ENCODE measurements at regions not wholly inside any gene's neighbourhood (a gene's known extent, or its start where the extent isn't known, plus 50 kb on each side); places are given as distances from the start of the nearest gene placed in this dataset.
"Not testable (repeated sequence)": the region's sequence is repeated elsewhere in the genome, so short reads cannot be mapped to it uniquely, and the experiment has no call there.

DNA sequence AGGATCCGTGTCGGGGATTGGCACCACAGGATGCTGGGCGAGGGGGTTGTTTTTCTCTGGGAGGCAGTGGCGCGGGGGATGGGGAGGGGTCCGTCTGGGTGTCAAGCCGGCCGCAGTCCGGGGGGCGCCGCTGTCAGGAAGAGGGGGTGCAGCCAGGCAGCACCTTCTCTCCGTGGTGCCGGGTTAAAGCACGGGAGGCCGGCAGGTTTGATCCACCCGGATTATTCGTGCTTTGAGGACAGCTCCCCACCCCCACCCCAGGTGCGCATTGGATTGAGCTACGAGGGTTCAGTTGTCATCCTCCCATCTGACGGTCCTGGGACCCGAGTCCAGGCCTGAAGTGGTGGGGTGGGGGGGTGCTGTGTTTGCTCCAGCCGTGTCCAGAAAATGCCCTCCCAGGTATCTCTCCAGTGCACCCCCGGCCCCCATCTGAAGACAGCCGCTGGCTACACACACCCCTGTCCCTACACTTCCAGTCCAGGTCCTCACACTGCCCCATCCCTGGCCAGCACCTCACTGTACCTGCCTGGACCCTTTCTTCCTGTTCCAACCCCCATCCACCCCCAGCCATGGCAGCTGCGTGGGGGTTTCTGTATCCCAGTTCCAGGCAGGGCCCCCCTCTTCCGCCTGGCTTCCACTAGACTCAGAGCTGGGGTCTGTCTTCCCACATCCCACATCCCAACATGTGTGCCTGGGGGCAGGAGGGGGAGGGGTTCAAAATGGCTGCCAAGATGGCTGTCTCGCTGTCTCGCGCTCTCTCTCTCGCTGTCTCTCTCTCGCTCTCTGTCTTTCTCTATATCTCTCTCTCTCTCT lies 114.0 kb downstream of the CRLF3 start:
- peak overlapping the region; percentile 94 for H3K9ac ChIP-seq
- H3K36me3 ChIP-seq, H3K9me3 ChIP-seq: not testable (repeated sequence)
- peak overlapping the region; percentile 89 for H3K4me3 ChIP-seq
- H3K4me1 ChIP-seq = peaks cover 70% of the 10 kb centered on the region
- H3K27ac ChIP-seq = peak overlapping the region; percentile 93
- H3K27me3 ChIP-seq = peaks cover 14% of the 10 kb centered on the region
- peak overlapping the region; percentile 94 for H3K4me2 ChIP-seq
- H4K20me1 ChIP-seq = peaks cover 55% of the 10 kb centered on the region

DNA sequence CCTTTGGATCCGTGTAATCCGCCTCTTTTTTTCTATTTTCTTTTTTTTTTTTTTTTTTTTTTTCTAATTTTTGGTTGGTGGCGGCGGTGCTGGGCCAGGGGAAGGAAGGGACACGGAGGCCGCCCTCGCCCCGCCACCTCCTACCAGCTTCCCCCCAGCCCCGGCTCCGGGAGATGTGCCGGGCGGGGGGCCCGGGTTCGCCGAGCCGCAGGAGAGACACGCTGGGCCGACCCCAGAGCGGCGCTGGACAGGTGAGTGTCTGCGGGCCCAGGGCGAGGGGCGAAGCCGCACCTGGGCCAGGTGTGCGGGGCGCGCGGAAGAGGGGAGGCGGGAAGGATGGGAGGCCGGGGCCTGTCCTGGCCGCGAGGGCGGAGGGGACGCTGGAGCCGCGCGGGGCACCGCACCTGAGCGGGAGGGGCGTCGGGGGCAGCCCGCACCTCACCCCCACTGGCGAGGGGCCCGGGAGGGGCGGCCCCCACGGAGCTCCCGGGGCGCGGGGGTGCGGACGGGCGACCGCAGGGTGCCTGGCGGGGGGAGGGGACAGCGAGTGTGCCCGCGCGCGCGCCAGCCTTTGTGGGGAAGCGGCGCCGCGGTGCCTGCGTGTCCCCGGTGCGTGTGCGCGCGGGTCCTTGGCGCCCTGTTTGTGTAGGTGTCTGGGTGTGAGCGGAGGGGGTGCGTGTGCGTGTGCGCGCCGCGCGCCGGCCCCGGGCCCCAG lies 114.8 kb downstream of the CRLF3 start:
- peak overlapping the region; percentile 93 for H3K27ac ChIP-seq

DNA sequence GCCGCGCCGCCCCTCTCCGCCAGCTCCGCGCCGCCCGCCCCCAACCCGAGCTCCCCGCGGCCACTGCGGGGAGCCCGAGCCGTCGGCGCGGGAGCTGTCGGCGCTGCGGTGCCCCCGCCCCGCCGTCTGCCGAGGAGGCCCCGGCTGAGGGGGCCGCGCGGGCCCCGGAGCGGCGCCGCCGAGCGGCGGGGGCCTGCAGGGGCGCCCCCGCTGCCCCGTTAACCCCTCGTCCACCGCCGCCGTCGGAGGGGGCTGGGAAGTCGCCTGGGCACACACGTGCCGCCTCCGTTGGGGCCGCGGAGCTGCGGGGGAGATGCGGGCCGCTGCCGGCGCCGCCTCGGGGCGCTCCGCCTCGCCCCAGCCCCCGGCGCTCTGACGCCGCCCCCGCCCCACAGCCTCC lies 115.4 kb downstream of the CRLF3 start:
- Histone ChIP-seq H3K4me1 (peaks cover 63% of the 10 kb centered on the region), H3K27me3 (peaks cover 18% of the 10 kb centered on the region), H3K4me3 (peak overlapping the region; percentile 89), H3K9ac (peak overlapping the region; percentile 94), H3K27ac (peak overlapping the region; percentile 93), H4K20me1 (peaks cover 41% of the 10 kb centered on the region), H3K4me2 (peak overlapping the region; percentile 96; the same call in 1 of the 2 replicates)
- H3K9me3 ChIP-seq, H3K36me3 ChIP-seq: not testable (repeated sequence)

More for the DNA sequence above, 114.8 kb downstream of the CRLF3 start:
- Histone ChIP-seq H3K27me3 (peaks cover 18% of the 10 kb centered on the region), H3K4me1 (peaks cover 69% of the 10 kb centered on the region), H4K20me1 (peaks cover 47% of the 10 kb centered on the region), H3K4me3 (peak overlapping the region; percentile 89), H3K4me2 (peak overlapping the region; percentile 94), H3K9ac (peak overlapping the region; percentile 94)
- not testable (repeated sequence) for H3K36me3 ChIP-seq, H3K9me3 ChIP-seq

DNA sequence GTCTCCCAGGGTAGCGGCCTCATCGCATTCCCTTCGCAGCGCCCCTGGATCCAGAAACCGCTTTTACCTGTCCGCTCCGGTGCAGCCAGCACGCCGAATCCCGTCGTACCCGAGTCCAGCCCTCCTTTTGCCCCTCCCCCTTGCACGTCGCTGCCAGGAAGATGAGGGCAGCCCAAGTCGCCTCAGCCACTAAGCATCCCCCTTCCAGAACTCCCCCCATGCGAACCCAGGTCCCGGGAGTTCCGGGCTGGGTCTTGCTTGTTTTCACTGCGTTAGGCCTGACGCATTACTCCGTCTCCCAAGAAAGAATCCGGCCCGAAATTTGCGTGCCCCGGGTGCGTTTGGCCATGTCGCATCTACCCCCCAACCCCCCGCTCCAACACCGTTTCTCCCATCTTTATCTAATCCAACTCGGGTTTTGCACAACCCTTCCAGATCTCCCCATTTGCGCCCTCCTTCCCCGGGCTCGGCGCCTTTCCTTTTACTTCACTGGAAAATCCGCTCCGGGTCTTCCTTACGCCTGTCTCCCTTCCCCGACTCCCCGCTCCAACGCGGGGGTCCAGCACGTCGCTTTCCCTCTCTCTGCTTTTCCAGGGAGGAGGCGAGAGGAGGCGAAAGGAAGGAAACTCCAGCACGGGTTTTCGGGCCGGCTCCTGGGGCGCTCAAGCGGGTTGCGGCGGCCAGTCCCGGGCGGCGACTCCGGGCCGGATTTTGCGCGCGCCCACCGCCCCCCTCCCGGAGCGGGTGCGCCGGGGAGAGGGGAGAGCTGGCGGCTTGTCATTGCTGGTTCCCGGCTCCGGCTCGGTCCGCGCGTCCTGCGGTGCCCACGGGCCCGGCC lies 116.0 kb downstream of the CRLF3 start:
- H3K9me3 ChIP-seq, H3K36me3 ChIP-seq: not testable (repeated sequence)
- H4K20me1 ChIP-seq = peaks cover 35% of the 10 kb centered on the region
- H3K27me3 ChIP-seq = peaks cover 18% of the 10 kb centered on the region
- H3K4me2 ChIP-seq = peak overlapping the region; percentile 96
- peak overlapping the region; percentile 94 for H3K9ac ChIP-seq
- peaks cover 56% of the 10 kb centered on the region for H3K4me1 ChIP-seq
- H3K4me3 ChIP-seq = peak overlapping the region; percentile 89
- H3K27ac ChIP-seq = peak overlapping the region; percentile 93

DNA sequence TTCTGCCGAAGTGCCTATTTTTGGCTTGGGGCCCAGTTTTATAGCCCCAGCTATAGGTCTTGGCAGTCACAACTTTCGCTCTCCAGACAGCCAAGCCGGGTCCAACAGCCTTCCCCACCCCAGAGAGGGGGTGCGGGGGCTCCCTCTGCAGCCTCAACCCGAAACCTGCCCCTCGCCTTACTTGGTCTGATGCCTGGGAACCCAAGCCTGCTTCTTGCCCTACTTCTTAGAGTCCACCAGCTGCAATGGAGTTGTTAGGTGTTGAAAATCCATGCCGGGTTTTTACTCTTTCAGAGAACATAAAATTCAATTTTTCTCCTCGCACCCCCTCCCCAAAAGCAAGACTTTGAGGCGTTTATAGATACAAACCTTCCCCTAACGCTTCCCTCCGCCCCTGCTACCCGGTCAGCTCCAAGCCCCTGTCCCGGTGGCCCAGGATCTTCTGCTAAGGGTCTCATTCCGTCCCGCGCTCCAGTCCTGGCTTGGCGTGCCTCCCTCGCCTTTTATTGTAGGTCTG lies 116.7 kb downstream of the CRLF3 start:
- H3K4me3 ChIP-seq = peak overlapping the region; percentile 89
- H4K20me1 ChIP-seq = peaks cover 28% of the 10 kb centered on the region
- peaks cover 49% of the 10 kb centered on the region for H3K4me1 ChIP-seq
- peak overlapping the region; percentile 96 for H3K4me2 ChIP-seq
- H3K27me3 ChIP-seq = peaks cover 18% of the 10 kb centered on the region
- H3K9me3 ChIP-seq, H3K36me3 ChIP-seq: not testable (repeated sequence)
- peak overlapping the region; percentile 93 for H3K27ac ChIP-seq
- H3K9ac ChIP-seq = peak overlapping the region; percentile 94

DNA sequence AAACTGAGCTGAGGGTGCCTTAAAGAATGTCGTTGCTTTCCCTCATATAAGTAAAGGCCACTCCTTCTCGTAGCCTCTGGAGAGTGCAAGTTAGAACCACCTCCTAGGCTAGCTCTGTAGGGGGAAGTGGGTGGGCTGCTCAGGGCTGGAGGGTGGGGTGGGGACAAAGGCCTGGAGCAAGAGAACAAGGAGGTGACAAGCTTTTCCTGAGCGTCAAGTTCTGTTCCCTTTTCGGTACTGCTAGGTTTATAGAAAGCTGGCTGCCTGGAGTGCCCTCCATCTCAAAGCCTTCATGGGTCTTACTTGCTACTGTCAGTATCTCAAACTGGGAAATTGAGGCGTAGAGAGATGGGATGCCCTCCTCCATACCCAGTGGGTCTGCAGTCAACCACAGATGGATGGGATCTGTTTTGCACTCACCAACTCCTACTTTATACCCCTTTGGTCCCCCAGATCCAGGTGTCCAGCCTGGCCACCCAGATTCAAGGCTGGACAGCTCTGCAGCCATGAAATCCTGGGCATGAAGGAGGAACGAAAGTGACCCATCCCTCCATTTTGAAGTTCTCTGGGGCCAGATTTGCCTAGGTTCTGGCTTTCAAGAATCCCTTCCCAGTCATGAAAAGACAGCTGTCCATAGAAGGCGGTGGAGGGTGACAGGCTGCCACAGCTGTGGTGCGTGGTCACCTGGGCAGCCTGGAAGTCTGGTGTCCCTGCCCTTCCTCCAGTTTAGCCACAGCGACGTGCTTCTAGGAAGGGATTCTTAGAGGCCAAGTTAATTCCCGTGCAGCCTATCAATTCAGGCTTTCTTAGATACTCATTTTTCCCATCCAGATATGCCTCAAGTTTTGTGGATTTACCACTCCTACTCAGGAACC lies 117.8 kb downstream of the CRLF3 start:
- peak overlapping the region; percentile 96 for H3K4me2 ChIP-seq
- peaks cover 17% of the 10 kb centered on the region for H4K20me1 ChIP-seq
- H3K4me1 ChIP-seq = peaks cover 39% of the 10 kb centered on the region
- H3K9ac ChIP-seq = 0 out of 2 replicates have a peak overlapping the region, but pooled peaks have one; percentile 45
- not testable (repeated sequence) for H3K36me3 ChIP-seq, H3K27ac ChIP-seq, H3K9me3 ChIP-seq
- H3K4me3 ChIP-seq = peak overlapping the region; percentile 89
- peaks cover 18% of the 10 kb centered on the region for H3K27me3 ChIP-seq

DNA sequence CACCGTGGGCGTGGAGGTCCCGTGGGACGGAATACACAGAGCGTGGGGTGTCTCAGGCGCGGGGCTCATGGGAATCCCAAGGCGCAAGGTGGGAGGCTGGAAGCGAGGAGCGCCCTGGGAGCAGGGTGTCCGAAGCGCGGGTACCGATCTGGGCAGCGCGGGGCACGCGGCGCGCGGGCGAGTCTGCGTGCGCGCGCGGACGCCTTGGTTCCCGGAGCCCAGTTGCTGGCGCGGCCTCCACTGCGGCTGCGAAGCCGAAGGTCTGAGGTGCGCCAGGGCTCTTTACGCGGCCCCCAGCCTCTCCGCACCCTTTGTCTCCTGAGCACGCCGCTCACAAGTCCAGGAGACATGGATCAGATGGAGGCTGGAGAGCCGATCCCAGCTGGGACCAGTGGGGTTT lies 118.5 kb downstream of the CRLF3 start:
- Histone ChIP-seq H3K27ac (peak overlapping the region; percentile 49; the same call in 1 of the 2 replicates), H3K9ac (peak overlapping the region; percentile 45; the same call in 1 of the 2 replicates), H3K4me3 (peak overlapping the region; percentile 89), H3K27me3 (peaks cover 18% of the 10 kb centered on the region), H3K4me1 (peaks cover 32% of the 10 kb centered on the region), H3K4me2 (peak overlapping the region; percentile 96)
- H4K20me1 ChIP-seq, H3K9me3 ChIP-seq, H3K36me3 ChIP-seq: not testable (repeated sequence)

DNA sequence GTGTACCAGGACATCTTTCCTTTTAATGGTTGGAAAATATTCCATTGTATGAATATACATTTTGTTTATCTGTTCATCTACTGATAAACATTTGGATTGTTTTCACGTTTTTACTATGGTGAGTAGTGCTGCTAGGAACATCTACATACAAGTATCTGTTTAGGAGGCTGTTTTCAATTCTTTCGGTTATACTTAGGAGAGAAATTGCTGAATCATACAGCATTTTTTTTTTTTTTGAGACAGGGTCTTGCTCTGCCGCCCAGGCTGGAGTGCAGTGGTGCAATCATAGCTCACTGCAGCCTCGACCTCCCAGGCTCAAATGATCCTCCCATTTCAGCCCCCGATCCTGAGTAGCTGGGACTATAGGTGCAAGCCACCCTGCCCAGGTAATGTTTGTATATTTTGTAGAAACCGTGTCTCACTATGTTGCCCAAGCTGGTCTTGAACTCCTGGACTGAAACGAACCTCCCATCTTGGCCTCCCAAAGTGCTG lies 122.9 kb downstream of the CRLF3 start:
- Histone ChIP-seq H4K20me1 (no peaks in the 10 kb centered on the region), H3K27ac (no peak overlapping the region), H3K4me1 (peaks cover 24% of the 10 kb centered on the region), H3K4me2 (no peak overlapping the region), H3K36me3 (no peaks in the 10 kb centered on the region), H3K4me3 (no peak overlapping the region), H3K9ac (no peak overlapping the region), H3K9me3 (no peaks in the 10 kb centered on the region), H3K27me3 (peaks cover 13% of the 10 kb centered on the region)
- TF ChIP-seq Cebpa-rat (IDR thresholded peaks at IDR 0.05) = no peak

DNA sequence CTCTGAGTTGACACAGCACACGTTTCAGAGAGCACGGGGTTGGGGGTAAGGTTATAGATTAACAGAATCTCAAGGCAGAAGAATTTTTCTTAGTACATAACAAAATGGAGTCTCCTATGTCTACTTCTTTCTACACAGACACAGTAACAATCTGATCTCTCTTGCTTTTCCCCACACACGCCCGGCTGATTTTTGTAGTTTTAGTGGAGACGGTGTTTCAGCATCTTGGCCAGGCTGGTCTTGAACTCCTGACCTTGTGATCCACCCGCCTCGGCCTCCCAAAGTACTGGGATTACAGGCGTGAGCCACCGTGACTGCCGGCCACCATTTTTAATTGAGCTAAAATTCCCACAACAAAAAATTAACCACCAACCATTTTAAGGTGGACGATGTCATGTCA lies 123.7 kb downstream of the CRLF3 start:
- H3K27ac ChIP-seq, H4K20me1 ChIP-seq, H3K27me3 ChIP-seq, H3K4me2 ChIP-seq, H3K36me3 ChIP-seq, H3K9ac ChIP-seq, H3K9me3 ChIP-seq, H3K4me3 ChIP-seq: not testable (repeated sequence)
- peaks cover 17% of the 10 kb centered on the region for H3K4me1 ChIP-seq

DNA sequence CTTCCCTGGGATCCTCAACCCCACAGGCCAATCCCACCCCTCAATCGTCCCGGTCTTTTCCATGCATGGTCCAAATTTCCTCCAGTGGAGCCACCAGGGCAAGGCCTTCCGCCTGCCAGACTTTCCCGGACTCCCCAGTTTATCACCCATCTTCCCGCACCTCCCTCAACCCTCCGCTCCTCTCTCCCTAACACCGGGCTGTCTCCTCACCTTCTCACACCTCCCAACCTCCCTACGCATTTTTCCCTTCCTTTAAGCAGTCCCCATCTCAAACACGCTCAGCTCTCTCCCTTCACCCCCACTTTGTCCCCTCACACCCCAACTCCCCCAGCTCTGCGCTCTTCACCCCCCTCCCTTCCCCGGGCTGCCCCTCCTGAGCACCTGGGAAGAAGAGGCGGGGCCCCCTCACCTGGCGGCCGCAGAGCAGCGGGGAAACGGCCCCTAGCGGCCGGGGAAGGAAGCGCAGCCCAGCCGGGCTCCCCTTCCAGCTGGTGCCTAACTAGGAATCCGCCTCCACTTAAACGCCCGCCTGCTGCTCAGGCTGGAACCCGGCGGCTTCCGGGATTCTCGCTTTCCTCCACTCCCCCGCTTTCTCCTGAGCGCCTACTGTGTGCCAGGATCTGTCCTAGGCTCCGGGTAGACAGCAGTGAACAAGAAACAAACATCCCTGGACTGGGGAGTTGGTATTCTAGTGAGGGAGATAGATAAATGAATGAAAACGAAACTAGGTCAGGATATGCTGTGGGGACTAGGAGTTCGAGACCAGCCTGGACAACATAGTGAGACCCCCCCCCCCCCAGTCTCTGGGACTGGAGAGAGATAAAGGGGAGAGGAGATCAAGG lies 126.7 kb downstream of the CRLF3 start:
- not testable (repeated sequence) for H3K36me3 ChIP-seq, H3K9me3 ChIP-seq, H4K20me1 ChIP-seq, H3K27me3 ChIP-seq, H3K9ac ChIP-seq, H3K27ac ChIP-seq
- H3K4me2 ChIP-seq = peak overlapping the region; percentile 65
- peak overlapping the region; percentile 54 for H3K4me3 ChIP-seq
- peaks cover 21% of the 10 kb centered on the region for H3K4me1 ChIP-seq

All from BLaER1 (cell line).